BJ (cell line): ENCODE measurements at regions not wholly inside any gene's neighbourhood (a gene's known extent, or its start where the extent isn't known, plus 50 kb on each side); places are given as distances from the start of the nearest gene placed in this dataset.

Source experiments
- CTCF ChIA-PET: fragments of 350-600 bp; formaldehyde crosslinking; extraction: SDS; loops from one replicate; lab custom pipeline; 2021; ENCODE audit warnings: antibody characterized with exemption, inconsistent platforms; lab: Yijun Ruan, JAX
- POLR2A ChIA-PET: fragments of 300-600 bp; sonication (Branson Sonifier 250); formaldehyde crosslinking; extraction: SDS; loops from one replicate; lab custom pipeline; 2021; ENCODE audit warnings: antibody characterized with exemption; lab: Charles Lee
- DNase-seq: peaks from one replicate; pipeline ENCODE4 v3.0.0-alpha.2; 2011; ENCODE audit warnings: low read depth
- H3K27me3 ChIP-seq: 2 replicates; pipeline ENCODE4 v1.6.0; 2011; ENCODE audit warnings: low read length; ENCODE audit not compliant: control insufficient read depth, insufficient read depth
- H3K36me3 ChIP-seq: 2 replicates; pipeline ENCODE4 v1.5.1; 2011; ENCODE audit warnings: low read length; ENCODE audit not compliant: control insufficient read depth, insufficient read depth
- H3K4me3 ChIP-seq: 2 replicates; pipeline ENCODE4 v1.5.1; 2011; ENCODE audit warnings: low read depth, mild to moderate bottlenecking, control low read depth, low read length
- CTCF ChIP-seq: IDR thresholded peaks from 2 replicates; pipeline ENCODE4 v1.5.1; 2011; ENCODE audit warnings: low read depth, mild to moderate bottlenecking, control low read depth, inconsistent platforms, low read length, moderate library complexity; ENCODE audit not compliant: insufficient read depth

- POLR2A ChIA-PET: no interaction called here
Observed at GRCh38 chr19:5254543-5254942, 86.1 kb downstream of the PTPRS start.

GRCh38 chr19:5253406-5254110 lies 87.1 kb downstream of the PTPRS start:
- CTCF ChIA-PET: no interaction called here
- no peaks in the 10 kb centered on the region for H3K27me3 ChIP-seq
- POLR2A ChIA-PET: no interaction called here
- peaks cover 28% of the 10 kb centered on the region for H3K36me3 ChIP-seq
- no peak for TF ChIP-seq CTCF
- H3K4me3 ChIP-seq: no peak overlapping the region
- no peak for DNase-seq

More at GRCh38 chr19:5254543-5254942, 86.1 kb downstream of the PTPRS start:
- Histone ChIP-seq H3K4me3 (no peak overlapping the region), H3K27me3 (no peaks in the 10 kb centered on the region), H3K36me3 (peaks cover 27% of the 10 kb centered on the region)
- DNase-seq: no peak
- TF ChIP-seq CTCF: no peak
- CTCF ChIA-PET: no interaction called here

- Histone ChIP-seq H3K27me3 (no peaks in the 10 kb centered on the region), H3K36me3 (peaks cover 21% of the 10 kb centered on the region), H3K4me3 (no peak overlapping the region)
- POLR2A ChIA-PET: no interaction called here
- CTCF ChIA-PET: interaction anchor here (1.0 kb wide), 1 partner anchor 13 kb away, joined by 3 read pairs; no protein-coding TSS in a partner anchor
- no peak for DNase-seq
- no peak for TF ChIP-seq CTCF
Observed at GRCh38 chr19:5251096-5252065, 89.2 kb downstream of the PTPRS start.

- no peak for DNase-seq
- no peaks in the 10 kb centered on the region for H3K27me3 ChIP-seq
- no peak overlapping the region for H3K4me3 ChIP-seq
- POLR2A ChIA-PET: no interaction called here
- H3K36me3 ChIP-seq: peaks cover 24% of the 10 kb centered on the region
- no peak for TF ChIP-seq CTCF
- CTCF ChIA-PET: no interaction called here
Observed at GRCh38 chr19:5250127-5250659, 90.4 kb downstream of the PTPRS start.

- H3K36me3 ChIP-seq: peaks cover 19% of the 10 kb centered on the region
- no peak for TF ChIP-seq CTCF
- H3K4me3 ChIP-seq: no peak overlapping the region
- H3K27me3 ChIP-seq: no peaks in the 10 kb centered on the region
- DNase-seq: no peak
- ChIA-PET CTCF (no interaction called here), POLR2A (no interaction called here)
Observed at GRCh38 chr19:5249526-5249925, 91.1 kb downstream of the PTPRS start.
